GM19240 (cell line): ENCODE measurements at regions not wholly inside any gene's neighbourhood (a gene's known extent, or its start where the extent isn't known, plus 50 kb on each side); places are given as distances from the start of the nearest gene placed in this dataset.
"Not testable (repeated sequence)": the region's sequence is repeated elsewhere in the genome, so short reads cannot be mapped to it uniquely, and the experiment has no call there.

Experiments used
- DNase-seq: peaks from one replicate; pipeline ENCODE4 v3.0.0; 2011; ENCODE audit warnings: low spot score; ENCODE audit not compliant: insufficient read length

DNA sequence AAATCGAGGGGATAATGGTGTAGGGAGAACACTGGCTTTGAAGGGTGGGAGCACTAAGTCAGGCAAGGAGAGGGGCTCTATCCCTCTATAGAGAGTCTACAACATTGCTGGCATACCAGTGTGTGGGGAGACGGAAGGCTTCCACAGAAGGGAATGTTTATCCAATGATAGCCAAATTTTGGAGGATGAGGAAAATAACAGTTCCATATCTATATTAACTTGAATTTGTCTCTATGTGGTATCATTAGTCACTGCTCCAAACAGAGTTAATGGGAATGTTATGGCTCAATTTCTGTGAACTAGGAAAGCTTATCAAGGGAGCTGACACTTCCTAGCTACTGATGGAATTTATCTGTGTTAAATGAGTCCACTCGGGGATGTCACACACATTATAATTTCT, 208.9 kb upstream of the PHACTR1 start:
- no peak for DNase-seq

DNA sequence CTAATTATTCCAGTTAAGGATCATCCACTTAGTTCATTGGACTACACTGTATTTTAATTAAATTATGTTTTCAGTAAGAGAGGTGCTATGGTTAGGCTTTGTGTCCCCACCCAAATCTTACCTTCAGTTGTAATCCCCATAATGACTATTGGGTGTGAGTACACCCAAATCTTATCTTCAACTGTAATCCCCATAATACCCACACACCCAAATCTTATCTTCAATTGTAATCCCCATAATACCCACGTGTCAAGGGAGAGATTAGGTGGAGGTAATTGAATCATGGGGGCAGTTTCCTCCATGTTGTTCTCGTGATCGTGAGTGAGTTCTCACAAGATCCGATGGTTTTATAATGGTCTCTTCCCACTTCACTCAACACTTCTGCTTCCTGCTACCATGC, 208.0 kb upstream of the PHACTR1 start:
- no peak for DNase-seq

DNA sequence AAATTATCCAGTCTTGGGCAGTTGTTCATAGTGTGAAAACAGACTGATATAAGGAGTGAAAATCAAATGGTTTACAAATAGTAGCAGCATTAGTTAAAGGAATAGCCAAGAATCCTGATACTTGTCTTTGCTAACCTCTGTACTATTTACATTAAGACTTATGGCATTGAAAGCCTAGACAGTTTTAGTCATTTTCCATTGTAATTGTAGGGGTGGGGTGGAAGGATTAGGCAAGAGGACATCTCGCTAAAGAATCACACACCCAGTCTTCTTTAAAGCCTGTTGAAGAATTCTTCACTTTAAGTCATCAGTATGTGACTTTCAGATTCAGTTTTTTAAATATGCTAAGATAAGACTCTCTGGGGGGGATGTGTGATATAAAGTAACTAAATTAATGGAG, 207.5 kb upstream of the PHACTR1 start:
- no peak for DNase-seq

DNA sequence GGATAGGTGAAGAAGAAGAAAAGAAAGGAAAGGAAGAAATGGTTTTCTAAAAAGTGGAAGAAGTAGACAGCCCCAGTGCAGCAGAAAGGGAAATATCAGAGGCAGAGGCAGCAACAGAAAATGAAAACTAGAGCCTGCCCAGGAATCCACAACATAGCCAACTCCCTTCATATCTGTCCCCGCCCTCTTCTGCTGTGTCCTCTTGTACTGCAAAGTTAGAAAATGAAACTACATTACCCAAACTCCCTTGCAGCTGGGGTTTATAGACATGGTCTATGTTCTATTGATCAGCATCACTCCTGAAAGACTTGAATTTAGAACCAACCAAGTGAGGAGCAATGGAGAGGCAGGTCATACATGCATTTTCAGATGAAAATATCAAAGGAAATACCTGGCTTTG, 200.5 kb upstream of the PHACTR1 start:
- DNase-seq: no peak

DNA sequence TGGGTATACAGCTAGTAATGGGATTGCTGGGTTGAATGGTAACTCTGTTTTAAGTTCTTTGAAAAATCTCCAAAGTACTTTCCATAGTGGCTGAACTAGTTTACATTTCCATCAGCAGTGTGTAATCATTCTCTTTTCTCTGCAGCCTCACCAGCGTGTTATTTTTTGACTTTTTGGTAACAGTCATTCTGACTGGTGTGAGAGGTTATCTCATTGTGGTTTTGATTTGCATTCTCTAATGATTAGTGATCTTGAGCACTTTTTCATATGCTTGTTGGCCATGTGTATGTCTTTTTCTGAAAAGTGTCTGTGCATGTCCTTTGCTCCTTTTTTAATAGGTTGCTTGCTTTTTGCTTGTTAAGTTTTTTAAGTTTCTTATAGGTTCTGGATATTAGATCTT, 194.2 kb upstream of the PHACTR1 start:
- DNase-seq: no peak

DNA sequence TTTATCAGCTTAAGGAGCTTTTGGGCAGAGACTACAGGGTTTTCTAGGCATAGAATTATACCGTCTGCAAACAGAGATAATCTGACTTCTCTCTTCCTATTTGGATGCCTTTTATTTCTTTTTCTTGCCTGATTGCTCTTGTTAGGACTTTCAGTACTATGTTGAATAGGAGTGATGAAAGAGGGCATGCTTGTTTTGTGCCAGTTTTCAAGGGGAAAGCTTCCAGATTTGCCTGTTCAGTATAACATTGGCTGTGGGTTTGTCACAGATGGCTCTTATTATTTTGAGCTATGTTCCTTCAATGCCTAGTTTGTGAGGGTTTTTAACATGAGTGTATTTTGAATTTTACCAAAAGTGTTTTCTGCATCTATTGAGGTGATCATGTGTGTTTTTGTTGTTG, 192.8 kb upstream of the PHACTR1 start:
- DNase-seq: no peak

DNA sequence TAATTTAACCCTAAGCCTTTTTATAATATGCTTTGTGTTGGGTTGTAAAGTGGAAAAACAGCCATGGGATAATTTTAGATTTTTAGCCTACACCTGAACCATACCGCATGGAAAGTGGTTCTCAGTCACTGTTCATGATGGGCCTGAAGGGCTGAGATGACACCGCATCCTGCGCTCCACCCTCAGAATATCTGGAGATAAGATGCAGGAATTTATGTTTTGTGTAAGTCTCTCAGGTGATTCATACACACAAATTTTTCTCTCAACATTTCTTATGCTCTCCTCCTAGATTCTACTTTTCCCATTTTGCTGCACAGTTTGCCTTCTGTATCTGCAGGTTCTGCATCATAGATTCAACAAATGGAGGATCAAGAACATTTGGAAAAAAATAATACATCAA, 191.3 kb upstream of the PHACTR1 start:
- no peak for DNase-seq

DNA sequence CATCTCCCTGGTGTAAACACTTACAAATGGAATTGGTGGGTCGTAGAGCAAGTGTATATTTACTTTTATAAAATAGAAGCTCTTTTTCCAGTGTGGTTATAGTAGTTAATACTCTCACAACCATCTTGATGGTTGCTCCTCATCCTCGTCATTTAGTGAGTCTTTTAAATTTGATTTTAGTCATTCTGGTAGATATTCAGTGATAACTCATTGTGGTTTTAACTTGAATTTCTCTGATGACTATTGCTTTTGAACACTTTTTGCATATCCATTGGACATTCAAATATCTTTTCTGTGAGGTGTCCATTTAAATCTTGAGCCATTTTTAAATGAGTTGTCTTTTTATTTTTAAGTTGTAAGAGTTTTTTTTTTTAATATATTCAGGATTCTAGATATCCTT, 189.2 kb upstream of the PHACTR1 start:
- DNase-seq: no peak

DNA sequence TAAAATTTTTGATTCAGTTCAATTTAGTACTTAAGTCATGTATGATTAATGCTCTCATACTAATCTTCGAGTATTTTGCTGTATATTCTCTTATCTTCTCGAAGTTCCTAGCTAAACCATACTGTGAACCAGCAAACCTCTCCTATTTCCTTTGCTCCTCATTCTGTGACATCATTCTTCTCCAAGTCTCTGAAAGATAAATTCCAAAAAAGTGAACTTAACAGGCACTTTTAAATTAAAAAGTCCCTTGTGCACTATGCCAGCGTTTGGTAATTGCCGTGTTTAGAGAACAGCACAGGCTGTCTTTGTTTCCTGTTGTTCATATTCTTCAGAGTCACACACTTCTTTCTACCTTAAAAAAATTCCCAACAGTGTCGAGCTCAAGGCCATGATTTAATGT, 188.4 kb upstream of the PHACTR1 start:
- DNase-seq: no peak

DNA sequence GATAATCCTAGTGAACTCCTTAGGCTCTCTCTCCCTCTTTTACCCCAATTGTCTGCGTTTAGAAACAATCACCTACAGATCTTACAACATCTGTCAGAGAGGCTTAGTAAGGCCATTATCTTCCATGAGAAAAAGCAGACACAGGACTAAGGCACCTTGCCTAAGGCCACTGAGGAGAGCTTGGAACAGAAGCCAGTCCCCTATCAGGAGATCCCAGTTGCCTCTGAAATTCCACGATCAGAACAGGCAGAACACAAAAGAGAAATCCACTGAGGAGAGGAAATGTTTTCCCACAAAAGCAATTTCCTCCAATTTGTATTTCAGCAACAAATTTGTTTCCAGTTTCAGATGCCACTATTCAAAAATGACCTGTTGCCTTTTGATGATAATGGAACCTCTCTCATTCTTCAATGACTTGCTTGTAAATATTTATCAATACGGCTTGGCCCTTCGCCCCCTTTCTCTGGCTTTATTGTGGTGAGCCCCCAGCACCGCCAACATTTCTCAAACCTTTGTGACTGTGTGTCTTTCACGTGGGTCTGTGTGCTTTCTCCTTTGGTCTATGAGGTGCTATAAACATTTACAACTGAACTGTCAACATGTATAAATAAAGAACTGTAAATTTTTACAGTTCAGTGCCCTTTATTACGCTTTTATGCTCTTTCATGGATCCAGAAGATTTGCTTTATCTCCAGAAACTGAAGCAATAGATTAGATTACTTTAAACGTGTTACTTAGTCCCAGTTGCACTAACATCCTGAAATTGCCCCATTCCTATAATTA, 187.8 kb upstream of the PHACTR1 start:
- DNase-seq: no peak

DNA sequence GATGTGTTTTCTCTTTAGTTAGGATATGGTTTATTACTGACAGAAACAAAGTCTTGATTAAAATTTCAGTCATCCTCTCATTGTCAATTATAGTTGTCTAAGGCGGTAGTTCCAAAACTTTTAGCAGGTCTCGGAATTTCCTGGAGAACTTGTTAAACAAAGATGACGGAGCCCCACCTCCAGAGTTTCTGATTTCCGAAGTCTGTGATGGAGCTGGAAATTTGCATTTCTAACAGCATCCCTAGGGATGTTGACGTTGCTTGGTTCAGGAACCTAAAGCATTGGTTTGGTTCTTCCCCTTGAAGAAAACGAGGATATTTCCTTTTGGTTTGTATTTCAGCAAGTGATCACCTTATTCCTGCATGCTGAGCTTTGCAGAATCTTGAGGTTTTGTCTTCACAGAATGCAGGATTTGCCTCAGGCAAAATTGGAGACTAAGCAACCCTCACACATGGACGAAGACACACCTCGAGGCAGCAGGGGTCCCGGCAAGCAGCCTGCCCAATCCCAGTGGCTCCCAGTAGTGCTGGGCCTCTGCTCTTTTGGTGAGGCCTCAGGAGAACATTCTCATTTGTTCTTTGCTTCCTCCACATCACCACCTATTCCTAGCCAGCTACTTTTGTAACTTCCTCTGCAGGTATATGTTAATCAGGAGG, 187.1 kb upstream of the PHACTR1 start:
- DNase-seq: no peak

DNA sequence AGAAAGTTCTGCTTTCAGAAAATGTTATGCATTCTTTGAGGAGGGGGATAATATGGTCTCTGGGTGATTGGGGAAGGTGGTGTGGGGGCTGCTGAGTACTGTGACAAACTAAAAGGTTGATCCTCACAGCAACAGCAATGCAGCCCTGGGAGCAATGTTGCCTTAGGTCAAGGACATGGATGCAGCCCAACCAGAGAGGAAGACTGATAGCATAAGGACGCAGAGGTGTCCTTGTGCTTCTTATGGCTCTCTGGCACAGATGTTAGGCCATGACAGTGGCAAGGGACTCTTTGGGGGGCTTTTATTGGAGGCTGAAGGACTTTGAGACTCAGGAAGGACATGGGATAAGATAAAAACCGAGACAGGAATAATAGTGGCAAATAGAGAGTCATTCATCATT, 186.2 kb upstream of the PHACTR1 start:
- DNase-seq: no peak

DNA sequence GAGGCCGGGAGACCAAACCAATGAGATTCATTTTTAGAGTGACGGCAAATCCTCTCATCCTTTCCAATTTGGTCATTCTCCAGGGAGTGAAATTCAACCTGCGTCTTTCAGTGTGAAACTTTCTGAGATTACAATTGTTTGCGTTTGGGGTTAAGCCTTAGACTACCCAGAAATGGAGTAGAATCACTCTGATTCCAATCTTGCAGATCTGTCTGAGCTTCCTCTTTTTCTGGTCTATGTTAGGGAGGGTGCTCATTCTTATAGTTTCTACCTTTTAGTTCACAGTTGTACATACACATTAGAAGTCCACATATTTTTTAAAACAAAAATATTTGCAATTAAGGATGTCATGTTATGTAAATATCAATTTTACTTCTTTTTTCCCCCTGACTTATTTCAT, 183.0 kb upstream of the PHACTR1 start:
- no peak for DNase-seq

DNA sequence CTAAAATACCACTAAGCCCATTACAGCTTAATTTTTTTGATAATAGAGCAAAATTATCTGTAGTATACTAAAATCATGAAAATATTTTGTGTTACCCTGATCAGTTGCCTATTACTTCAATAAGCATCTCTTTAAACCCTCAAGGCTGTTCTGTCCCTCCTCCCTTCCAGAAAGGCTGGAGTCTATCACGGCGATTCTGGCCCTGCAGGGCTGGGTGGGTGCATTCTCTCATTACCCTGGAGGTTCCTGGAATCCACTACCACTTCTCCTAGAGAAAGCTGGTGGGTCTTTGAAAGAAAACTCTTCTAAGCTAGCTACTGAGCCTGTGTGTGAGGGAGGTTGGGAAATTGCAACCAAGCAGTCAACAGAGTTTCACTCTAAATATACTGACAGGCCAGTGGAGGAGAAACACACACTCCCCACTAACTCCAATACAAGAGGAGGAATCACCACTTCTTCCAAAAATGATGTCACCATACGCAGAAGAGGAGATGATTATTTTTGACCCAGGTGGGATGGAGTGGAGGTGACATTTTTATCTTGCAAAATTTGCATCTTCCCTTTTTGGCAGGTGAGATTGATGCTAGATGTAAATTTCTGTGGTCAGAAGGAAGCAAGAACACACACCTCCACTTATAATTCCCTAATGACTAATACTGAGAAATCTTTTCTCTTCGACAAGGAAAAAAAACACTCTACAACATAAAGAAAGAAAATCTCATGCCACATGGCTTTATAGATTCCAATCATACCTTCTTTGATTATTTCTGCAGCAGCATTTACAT, 182.3 kb upstream of the PHACTR1 start:
- DNase-seq: no peak

DNA sequence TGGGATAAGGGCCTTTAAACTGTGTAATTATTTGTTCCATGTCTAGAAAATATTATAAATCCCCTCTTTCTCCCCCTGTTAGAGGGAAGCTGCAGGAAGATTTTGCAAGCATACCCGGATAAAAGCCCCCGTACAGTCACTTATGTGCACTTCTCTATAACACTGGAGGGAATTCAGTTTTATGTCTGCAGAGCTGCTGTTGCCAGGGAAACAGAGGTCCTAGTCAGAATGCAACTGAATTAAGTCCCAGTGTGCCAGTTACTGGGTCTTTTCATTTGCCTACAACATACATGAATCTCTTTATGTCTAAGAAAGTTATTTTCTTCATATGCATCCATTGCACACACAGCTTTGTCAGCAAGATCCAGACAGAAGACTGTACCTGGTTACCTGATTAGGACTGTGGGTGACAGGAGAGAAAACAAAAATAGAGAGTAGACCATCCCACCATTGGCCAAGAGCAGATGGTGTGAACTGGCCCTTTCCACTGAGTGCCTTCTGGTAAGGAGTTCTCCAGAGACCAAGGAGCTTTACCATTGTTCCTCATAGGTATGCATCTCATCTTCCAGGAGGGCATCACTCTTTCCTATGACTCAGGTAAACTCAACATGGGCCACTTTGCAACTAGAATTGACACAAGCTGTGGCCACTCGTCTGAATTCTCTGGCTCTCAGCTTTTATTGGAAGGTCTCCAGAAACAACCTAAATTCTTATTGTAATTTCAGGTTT, 180.8 kb upstream of the PHACTR1 start:
- no peak for DNase-seq

DNA sequence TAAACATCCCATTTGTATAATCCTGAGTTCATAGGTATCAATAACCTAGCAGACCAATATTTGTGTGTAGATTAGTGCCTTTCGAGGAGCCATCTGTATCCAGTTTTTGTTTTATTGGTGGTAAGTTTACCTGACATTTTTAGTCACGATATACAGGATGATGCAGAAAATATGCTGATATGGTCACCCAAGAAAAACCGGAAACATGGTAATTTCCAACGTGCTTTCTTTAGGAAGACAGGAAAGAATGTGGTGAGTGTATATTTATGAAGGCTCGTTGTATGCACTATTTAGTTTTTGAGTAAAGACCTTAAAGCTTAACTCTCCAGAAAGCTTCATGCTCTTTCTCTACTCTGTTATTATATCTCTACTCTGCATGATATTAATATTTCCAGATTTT, 180.2 kb upstream of the PHACTR1 start:
- DNase-seq: no peak

DNA sequence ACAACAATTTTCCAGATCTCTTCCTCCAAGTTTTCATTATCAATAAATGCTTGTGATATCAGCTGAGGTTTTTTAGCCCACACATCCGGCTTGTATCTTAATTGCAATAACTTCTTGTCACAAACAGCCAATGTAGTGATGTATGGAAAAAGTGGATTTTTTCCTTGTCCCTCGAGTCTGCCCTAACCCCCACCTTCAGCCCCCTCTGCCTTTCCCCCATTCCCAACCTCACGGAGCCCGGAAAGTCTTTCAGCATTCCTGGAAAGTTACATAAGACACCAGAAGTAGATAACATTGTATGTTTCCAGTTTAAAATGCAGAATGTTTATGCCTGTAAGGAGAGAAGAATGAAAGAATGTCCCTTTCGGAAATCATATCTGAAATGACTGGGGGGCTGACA, 179.2 kb upstream of the PHACTR1 start:
- DNase-seq: no peak

DNA sequence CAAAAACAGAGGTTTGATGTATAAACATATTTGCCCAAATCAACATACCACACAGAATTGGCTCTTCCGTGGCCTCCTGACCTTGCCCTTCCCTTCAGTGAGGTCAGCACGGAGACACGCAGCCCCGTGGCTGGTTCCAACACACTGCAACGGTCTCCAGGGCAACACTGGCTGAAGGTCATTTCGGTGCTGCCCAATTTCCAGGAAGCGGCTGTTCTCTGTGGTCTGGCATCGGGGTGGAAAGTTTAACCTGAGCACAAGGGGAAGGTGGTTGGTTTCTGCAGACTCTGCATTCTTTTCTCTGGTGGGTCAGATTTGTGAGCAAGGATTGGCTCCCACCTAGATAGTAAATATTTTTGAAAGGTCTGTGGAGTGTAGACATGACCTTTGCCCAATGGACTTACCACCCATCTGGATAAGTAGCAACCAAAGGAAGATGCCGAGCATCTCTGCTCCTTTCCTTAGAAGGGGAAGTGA, 177.6 kb upstream of the PHACTR1 start:
- DNase-seq: no peak

DNA sequence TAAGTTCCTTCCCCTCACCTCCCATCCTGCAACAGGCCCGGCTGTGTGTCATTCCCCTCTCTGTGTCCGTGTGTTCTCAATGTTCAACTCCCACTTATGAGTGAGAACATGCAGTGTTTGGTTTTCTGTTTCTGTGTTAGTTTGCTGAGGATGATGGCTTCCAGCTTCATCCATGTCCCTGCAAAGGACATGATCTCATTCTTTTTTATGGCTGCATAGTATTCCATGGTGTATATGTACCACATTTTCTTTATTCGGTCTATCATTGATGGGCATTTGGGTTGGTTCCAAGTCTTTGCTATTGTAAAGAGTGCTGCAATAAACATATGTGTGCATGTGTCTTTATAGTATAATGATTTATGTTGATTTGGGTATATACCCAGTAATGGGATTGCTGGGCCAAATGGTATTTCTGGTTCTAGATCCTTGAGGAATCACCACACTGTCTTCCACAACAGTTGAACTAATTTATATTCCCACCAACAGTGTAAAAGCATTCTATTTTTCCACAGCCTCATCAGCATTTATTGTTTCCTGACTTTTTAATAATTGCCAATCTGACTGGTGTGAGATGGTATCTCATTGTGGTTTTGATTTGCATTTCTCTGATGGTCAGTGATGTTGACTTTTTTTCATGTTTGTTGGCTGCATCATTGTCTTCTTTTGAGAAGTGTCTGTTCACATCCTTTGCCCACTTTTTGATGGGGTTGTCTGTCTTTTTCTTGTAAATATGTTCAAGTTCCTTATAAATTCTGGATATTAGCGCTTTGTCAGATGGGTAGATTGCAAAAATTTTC, 174.1 kb upstream of the PHACTR1 start:
- not testable (repeated sequence) for DNase-seq

DNA sequence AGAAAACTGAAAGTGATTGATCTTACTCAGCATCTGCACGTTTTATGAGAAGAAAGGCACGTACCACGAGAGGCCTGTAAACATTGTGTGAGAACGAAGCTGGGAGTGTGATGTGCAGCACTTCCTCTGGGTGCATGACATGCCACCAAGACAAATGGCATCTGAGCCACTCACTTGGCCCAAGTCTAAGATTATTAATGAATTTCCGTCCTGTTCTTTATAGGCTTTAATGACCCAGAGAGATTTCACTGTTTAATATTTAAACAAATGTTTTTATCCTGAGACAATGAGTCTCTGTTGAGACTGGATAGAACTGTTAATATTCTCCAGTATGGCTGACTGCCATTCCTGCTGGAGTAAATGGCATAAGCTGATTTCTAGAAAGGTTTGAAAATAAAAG, 172.6 kb upstream of the PHACTR1 start:
- DNase-seq: no peak
